A549 (cell line): ENCODE measurements at regions not wholly inside any gene's neighbourhood (a gene's known extent, or its start where the extent isn't known, plus 50 kb on each side); places are given as distances from the start of the nearest gene placed in this dataset.
A peak's percentile ranks its signal among the peaks of the same experiment; 100 is the strongest.

Source experiments
- ATAC-seq, 2 experiments: fragments of 200-7000 bp in 1 of 2; fragments of >200 bp in 1 of 2; cut with Nextera tagmentation in 1 of 2; cut with Tn5 transposase in 1 of 2; 3 replicates each; pipeline versions ENCODE4 v1.8.0 to v1.9.1; 2018 to 2020; ENCODE audit warnings: mild to moderate bottlenecking in 1 of 2, moderate library complexity in 1 of 2
- CTCF ChIA-PET: fragments of 300-600 bp; sonication (Branson Sonifier 250); formaldehyde crosslinking; extraction: SDS; loops from one replicate; lab custom pipeline; 2021; ENCODE audit warnings: antibody characterized with exemption, inconsistent platforms; lab: Yijun Ruan, JAX
- POLR2A ChIA-PET: fragments of 350-600 bp; formaldehyde crosslinking; extraction: SDS; loops from one replicate; lab custom pipeline; 2021; ENCODE audit warnings: antibody characterized with exemption, inconsistent platforms; lab: Yijun Ruan, JAX
- DNase-seq, 2 experiments: peaks; one replicate each; pipeline versions ENCODE4 v3.0.0 to v3.0.0-alpha.2; 2011 to 2016; ENCODE audit warnings: low read depth in 1 of 2, low spot score in 1 of 2
- FAIRE-seq: peaks from 2 replicates; lab custom pipeline; 2011; peaks lifted over from hg19 to GRCh38; lab: Jason Lieb, UNC
- H3K27ac ChIP-seq, 2 experiments: fragments of >200 bp; sonication (Bioruptor Twin); formaldehyde crosslinking; 3 replicates each; pipeline ENCODE4 v1.5.1; 2016 to 2017
- H3K4me1 ChIP-seq: fragments of >200 bp; sonication (Bioruptor Twin); formaldehyde crosslinking; 3 replicates; pipeline ENCODE4 v1.6.1; 2016
- H3K4me2 ChIP-seq: fragments of >200 bp; sonication (Bioruptor Twin); formaldehyde crosslinking; 3 replicates; pipeline ENCODE4 v1.6.1; 2016
- H3K4me3 ChIP-seq: fragments of >200 bp; sonication (Bioruptor Twin); formaldehyde crosslinking; 3 replicates; pipeline ENCODE4 v1.5.1; 2016
- H3K9me3 ChIP-seq: fragments of >200 bp; sonication (Bioruptor Twin); formaldehyde crosslinking; 3 replicates; pipeline ENCODE4 v1.6.1; 2016
- BHLHE40 ChIP-seq: IDR thresholded peaks from 2 replicates; pipeline ENCODE4 v1.6.1; 2012; ENCODE audit warnings: low read depth, low read length, inconsistent platforms
- CEBPB ChIP-seq, 2 experiments: fragments of >200 bp in 1 of 2; sonication (Bioruptor Twin) in 1 of 2; formaldehyde crosslinking in 1 of 2; IDR thresholded peaks; 2 replicates each; pipeline ENCODE4 v1.6.1; 2012 to 2016
- CHD2 ChIP-seq: fragments of 150-350 bp; IDR thresholded peaks from 2 replicates; pipeline ENCODE4 v1.6.1; 2014; ENCODE audit warnings: low read length; ENCODE audit not compliant: partially characterized antibody
- E2F6 ChIP-seq: IDR thresholded peaks from 2 replicates; pipeline ENCODE4 v1.6.1; 2012; ENCODE audit warnings: low read depth, borderline replicate concordance
- EHF ChIP-seq: fragments of 250-450 bp; sonication (Bioruptor Pico); IDR thresholded peaks from 2 replicates; pipeline ENCODE4 v1.5.0; 2020; ENCODE audit warnings: mild to moderate bottlenecking
- ELK1 ChIP-seq: fragments of 150-350 bp; IDR thresholded peaks from 2 replicates; pipeline ENCODE4 v1.6.1; 2014; ENCODE audit warnings: low read depth, mild to moderate bottlenecking, low read length
- EP300 ChIP-seq, 2 experiments: fragments of >200 bp; sonication (Bioruptor Twin); formaldehyde crosslinking; IDR thresholded peaks; 2 replicates in 1 of 2; 3 replicates in 1 of 2; pipeline ENCODE4 v1.6.1; 2016 to 2017
- FOSL2 ChIP-seq, 2 experiments: fragments of 450-650 bp in 1 of 2; fragments of >200 bp in 1 of 2; sonication (Bioruptor Twin) in 1 of 2; formaldehyde crosslinking; IDR thresholded peaks; 2 replicates each; pipeline versions ENCODE4 v1.5.0 to v1.6.1; 2016 to 2020; ENCODE audit warnings: mild to moderate bottlenecking in 1 of 2, moderate library complexity in 1 of 2
- FOXS1 ChIP-seq: fragments of 250-450 bp; sonication (Bioruptor Pico); IDR thresholded peaks from 2 replicates; pipeline ENCODE4 v1.5.0; 2020; ENCODE audit warnings: mild to moderate bottlenecking, moderate library complexity
- GATA3 ChIP-seq: IDR thresholded peaks from 2 replicates; pipeline ENCODE4 v1.6.1; 2012; ENCODE audit warnings: borderline replicate concordance
- HDAC2 ChIP-seq: fragments of 200-600 bp; sonication (generic); IDR thresholded peaks from 2 replicates; pipeline ENCODE4 v1.6.1; 2016
- HEYL ChIP-seq: fragments of 250-450 bp; sonication (Bioruptor Pico); IDR thresholded peaks from 2 replicates; pipeline ENCODE4 v1.8.0; 2021; ENCODE audit warnings: mild to moderate bottlenecking, moderate library complexity
- HOXA7 ChIP-seq: fragments of 250-450 bp; sonication (Bioruptor Pico); IDR thresholded peaks from 2 replicates; pipeline ENCODE4 v1.5.0; 2020; ENCODE audit warnings: mild to moderate bottlenecking, moderate library complexity
- HOXB13 ChIP-seq: fragments of 250-450 bp; sonication (Bioruptor Pico); IDR thresholded peaks from 2 replicates; pipeline ENCODE4 v1.5.0; 2020; ENCODE audit warnings: low read depth, mild to moderate bottlenecking, moderate library complexity
- JUN ChIP-seq, 2 experiments: fragments of >200 bp; sonication (Bioruptor Twin); formaldehyde crosslinking; IDR thresholded peaks; 2 replicates in 1 of 2; 3 replicates in 1 of 2; pipeline ENCODE4 v1.6.1; 2016 to 2017
- JUNB ChIP-seq: fragments of >200 bp; sonication (Bioruptor Twin); formaldehyde crosslinking; IDR thresholded peaks from 2 replicates; pipeline ENCODE4 v1.6.1; 2016
- KDM1A ChIP-seq: fragments of 200-600 bp; sonication (generic); IDR thresholded peaks from 2 replicates; pipeline ENCODE4 v1.6.1; 2016; ENCODE audit warnings: low read depth, mild to moderate bottlenecking
- MAFK ChIP-seq: fragments of 450-650 bp; IDR thresholded peaks from 2 replicates; pipeline ENCODE4 v1.6.1; 2014; ENCODE audit not compliant: partially characterized antibody
- MYC ChIP-seq: IDR thresholded peaks from 2 replicates; pipeline ENCODE4 v1.6.1; 2012; ENCODE audit warnings: mild to moderate bottlenecking, inconsistent platforms, low read length, improper control_type of control experiment, borderline replicate concordance
- NPAS2 ChIP-seq: fragments of 250-450 bp; sonication (Bioruptor Pico); IDR thresholded peaks from 2 replicates; pipeline ENCODE4 v1.8.0; 2022; ENCODE audit warnings: mild to moderate bottlenecking, moderate library complexity, borderline replicate concordance
- RAD21 ChIP-seq, 2 experiments: fragments of >200 bp in 1 of 2; sonication (Bioruptor Twin) in 1 of 2; formaldehyde crosslinking in 1 of 2; IDR thresholded peaks in 1 of 2; conservative IDR thresholded peaks in 1 of 2; 2 replicates in 1 of 2; 3 replicates in 1 of 2; pipeline ENCODE4 v1.6.1; 2012 to 2018; ENCODE audit warnings: inconsistent platforms in 1 of 2
- RARB ChIP-seq: fragments of 250-450 bp; sonication (Bioruptor Pico); IDR thresholded peaks from 2 replicates; pipeline ENCODE4 v1.8.0; 2021; ENCODE audit warnings: mild to moderate bottlenecking, moderate library complexity
- REST ChIP-seq: fragments of 200-600 bp; sonication (generic); IDR thresholded peaks from 2 replicates; pipeline ENCODE4 v1.6.1; 2016; ENCODE audit warnings: antibody characterized with exemption, mild to moderate bottlenecking, moderate library complexity
- TFCP2L1 ChIP-seq: fragments of 250-450 bp; sonication (Bioruptor Pico); IDR thresholded peaks from 2 replicates; pipeline ENCODE4 v1.5.0; 2021; ENCODE audit warnings: mild to moderate bottlenecking
- ZNF302 ChIP-seq: fragments of 250-450 bp; sonication (Bioruptor Pico); IDR thresholded peaks from 2 replicates; pipeline ENCODE4 v1.9.0; 2021; ENCODE audit warnings: inconsistent platforms, mild to moderate bottlenecking, moderate library complexity
- ZSCAN20 ChIP-seq: fragments of 250-450 bp; sonication (Bioruptor Pico); IDR thresholded peaks from 2 replicates; pipeline ENCODE4 v1.8.0; 2022; ENCODE audit warnings: mild to moderate bottlenecking, moderate library complexity
- WGBS: methylation state at CpG from one replicate; pipeline ENCODE4 v1.1.6; 2017; ENCODE audit errors: missing lambda C conversion rate; 5-methylcytosine and 5-hydroxymethylcytosine counted together

GRCh38 chr18:9016633-9017166, 85.8 kb upstream of the NDUFV2 start (continued):
- no peak for TF ChIP-seq TFCP2L1
- no peak for TF ChIP-seq ELK1
- 0 out of 2 replicates have a peak, but pooled peaks have one; percentile 28 for TF ChIP-seq EHF (CRISPR knock-in tag)
- no peak for TF ChIP-seq NPAS2 (CRISPR knock-in tag)
- TF ChIP-seq HOXA7 (CRISPR knock-in tag): no peak
- TF ChIP-seq ZNF302 (CRISPR knock-in tag): peak; percentile 24; the same call in 1 of the 2 replicates
- TF ChIP-seq RAD21 (conservative IDR thresholded peaks at IDR 0.05 in 1 of 2, IDR thresholded peaks at IDR 0.05 in 1 of 2): 0 out of 5 replicates have a peak, but pooled peaks of 1 of the 2 experiments have one; percentile 2
- no peak for TF ChIP-seq RARB (CRISPR knock-in tag)
- TF ChIP-seq JUN (IDR thresholded peaks at IDR 0.05): no peak
- no peak for TF ChIP-seq EP300 (IDR thresholded peaks at IDR 0.05)
- no peak for TF ChIP-seq HDAC2
- no peak for TF ChIP-seq REST
- TF ChIP-seq ZSCAN20 (CRISPR knock-in tag): no peak
- TF ChIP-seq CHD2: no peak
- no peak for TF ChIP-seq MYC
- TF ChIP-seq KDM1A: no peak
- no peak for TF ChIP-seq BHLHE40

- peaks cover 26% of the 10 kb centered on the region for H3K4me1 ChIP-seq
- H3K4me2 ChIP-seq: peak overlapping the region; percentile 90
- DNase-seq (peak; percentile 63 to 85), ATAC-seq (peak; percentile 98 to 99), FAIRE-seq (no peak)
- H3K27ac ChIP-seq: peak overlapping the region; percentile 90 to 94
- peak overlapping the region; percentile 22; the same call in 2 of the 3 replicates for H3K4me3 ChIP-seq
- H3K9me3 ChIP-seq: 0 out of 3 replicates have a peak, but pooled peaks cover 2% of the 10 kb centered on the region
- TF ChIP-seq GATA3: peak; percentile 17; the same call in 1 of the 2 replicates
- TF ChIP-seq FOXS1 (CRISPR knock-in tag): 0 out of 2 replicates have a peak, but pooled peaks have one; percentile 12
- 0 out of 2 replicates have a peak, but pooled peaks have one; percentile 26 for TF ChIP-seq NPAS2 (CRISPR knock-in tag)
- peak; percentile 52; the same call in 1 of the 2 replicates for TF ChIP-seq HOXB13
- peak; percentile 85 for TF ChIP-seq MAFK
- TF ChIP-seq EP300 (IDR thresholded peaks at IDR 0.05): 0 out of 5 replicates have a peak, but pooled peaks of 1 of the 2 experiments have one; percentile 4
- no peak for TF ChIP-seq MYC
- TF ChIP-seq JUNB: peak; percentile 74
- TF ChIP-seq E2F6: peak; percentile 20; the same call in 1 of the 2 replicates
- TF ChIP-seq ZSCAN20 (CRISPR knock-in tag): no peak
- TF ChIP-seq FOSL2 (IDR thresholded peaks at IDR 0.05): peak; percentile 68
- TF ChIP-seq FOSL2 (CRISPR knock-in tag; IDR thresholded peaks at IDR 0.05): peak; percentile 93
- TF ChIP-seq CEBPB (IDR thresholded peaks at IDR 0.05): no peak
- 0 out of 2 replicates have a peak, but pooled peaks have one; percentile 55 for TF ChIP-seq HEYL
- peak; percentile 32 to 55; a peak in 3 of 5 replicates for TF ChIP-seq JUN (IDR thresholded peaks at IDR 0.05)
- 10% methylated on average over 11 of the region's 34 CpGs for WGBS
- CTCF ChIA-PET: interaction anchor here (0.5 to 1.8 kb wide), 4 partner anchors 13 to 113 kb away, joined by 3 to 6 read pairs (median 5); no protein-coding TSS in a partner anchor
- POLR2A ChIA-PET: interaction anchor here (0.7 to 1.4 kb wide), 2 partner anchors 120 to 313 kb away, joined by 3 to 4 read pairs; no protein-coding TSS in a partner anchor
Observed at GRCh38 chr18:9017167-9017904, 85.2 kb upstream of the NDUFV2 start.
